Body of pancreas (tissue), 4 donors: ENCODE measurements at regions not wholly inside any gene's neighbourhood (a gene's known extent, or its start where the extent isn't known, plus 50 kb on each side); places are given as distances from the start of the nearest gene placed in this dataset.

ENCODE experiments used
- ATAC-seq: fragments of 150-250 bp; one replicate; pipeline ENCODE4 v1.9.1; 2016
- DNase-seq, 4 donors: peaks; one replicate each; pipeline ENCODE4 v3.0.0-alpha.2; 2019
- H3K27ac ChIP-seq, 4 donors: fragments of 200-600 bp; sonication (generic); 1 replicate in 3 of 4; 2 replicates in 1 of 4; pipeline versions ENCODE4 v1.5.1 to v1.6.1; 2016 to 2019; ENCODE audit warnings: mild to moderate bottlenecking in 1 of 4, mixed read lengths in 1 of 4, moderate library complexity in 1 of 4
- H3K27me3 ChIP-seq, 2 donors: fragments of 200-600 bp; sonication (generic); one replicate each; pipeline ENCODE4 v1.6.0; 2016; ENCODE audit warnings: mild to moderate bottlenecking in 1 of 2
- H3K36me3 ChIP-seq, 2 donors: fragments of 200-600 bp; sonication (generic); replicated peaks in 1 of 2; 2 replicates each; pipeline ENCODE4 v1.5.1; 2016; ENCODE audit warnings: low read depth in 2 of 2; ENCODE audit not compliant: insufficient read depth in 1 of 2
- H3K4me1 ChIP-seq: fragments of 200-600 bp; sonication (generic); one replicate; pipeline ENCODE4 v1.6.0; 2016
- H3K4me3 ChIP-seq, 2 donors: fragments of 200-600 bp; sonication (generic); 1 replicate in 1 of 2; 2 replicates in 1 of 2; pipeline ENCODE4 v1.5.1; 2016 to 2019
- H3K9me3 ChIP-seq, 3 donors: fragments of 200-600 bp; sonication (generic); 1 replicate in 2 of 3; 2 replicates in 1 of 3; pipeline ENCODE4 v1.5.1; 2016
- CTCF ChIP-seq, 7 experiments: fragments of 450-650 bp in 4 of 7; fragments of 200-600 bp in 3 of 7; sonication (generic) in 3 of 7; IDR thresholded peaks; one replicate each; pipeline ENCODE4 v1.5.1; 2016 to 2019; ENCODE audit warnings: antibody characterized with exemption in 7 of 7
- POLR2A ChIP-seq, 3 donors: fragments of 450-650 bp; IDR thresholded peaks; one replicate each; pipeline ENCODE4 v1.6.1; 2016; ENCODE audit warnings: antibody characterized with exemption in 3 of 3, mild to moderate bottlenecking in 2 of 3
- WGBS, 2 donors: methylation state at CpG; one replicate each; pipeline ENCODE4 v1.1.5; 2017; 5-methylcytosine and 5-hydroxymethylcytosine counted together
- intact Hi-C: fragments of 100-400 bp; cut with DNase I; formaldehyde crosslinking; loops from one replicate; pipeline ENCODE4 v1.15.1; 2023

- no peak overlapping the region for H3K4me3 ChIP-seq
- H3K9me3 ChIP-seq = no peaks in the 10 kb centered on the region
- no peak for ATAC-seq
- H3K36me3 ChIP-seq = no peaks in the 10 kb centered on the region
- 68 to 71% methylated on average over 2 of the region's 2 CpGs for WGBS, 2 donors
- no peaks in the 10 kb centered on the region for H3K4me1 ChIP-seq
- H3K27ac ChIP-seq = no peak overlapping the region
- TF ChIP-seq CTCF (IDR thresholded peaks at IDR 0.05) (no peak), POLR2A (IDR thresholded peaks at IDR 0.05) (no peak)
- no peak for DNase-seq
- H3K27me3 ChIP-seq = no peaks in the 10 kb centered on the region
- intact Hi-C loops = no loop called here
Measured at GRCh38 chr12:18942669-18943068, 186.9 kb upstream of the PLEKHA5 start.

GRCh38 chr12:18943200-18943599, 186.3 kb upstream of the PLEKHA5 start:
- WGBS, 2 donors = 29% methylated on average over 5 of the region's 5 CpGs
- no peaks in the 10 kb centered on the region for H3K36me3 ChIP-seq
- H3K27me3 ChIP-seq = no peaks in the 10 kb centered on the region
- H3K9me3 ChIP-seq = no peaks in the 10 kb centered on the region
- no peaks in the 10 kb centered on the region for H3K4me1 ChIP-seq
- DNase-seq (no peak), ATAC-seq (no peak)
- TF ChIP-seq POLR2A (IDR thresholded peaks at IDR 0.05) (no peak), CTCF (IDR thresholded peaks at IDR 0.05) (no peak)
- H3K27ac ChIP-seq = no peak overlapping the region
- intact Hi-C loops = no loop called here
- no peak overlapping the region for H3K4me3 ChIP-seq

GRCh38 chr12:18946106-18946505, 183.4 kb upstream of the PLEKHA5 start:
- intact Hi-C loops = no loop called here
- TF ChIP-seq CTCF (IDR thresholded peaks at IDR 0.05) (no peak), POLR2A (IDR thresholded peaks at IDR 0.05) (no peak)
- WGBS, 2 donors = 76 to 77% methylated on average over 5 of the region's 5 CpGs

GRCh38 chr12:18951218-18951617, 178.3 kb upstream of the PLEKHA5 start:
- Histone ChIP-seq H3K4me3 (no peak overlapping the region), H3K27me3 (no peaks in the 10 kb centered on the region), H3K9me3 (no peaks in the 10 kb centered on the region), H3K36me3 (no peaks in the 10 kb centered on the region), H3K4me1 (no peaks in the 10 kb centered on the region), H3K27ac (no peak overlapping the region)
- DNase-seq = no peak
- WGBS, 2 donors = 41 to 59% methylated on average over 6 of the region's 6 CpGs
- intact Hi-C loops = no loop called here
- TF ChIP-seq CTCF (IDR thresholded peaks at IDR 0.05) = no peak
- TF ChIP-seq POLR2A (IDR thresholded peaks at IDR 0.05) = no peak
- ATAC-seq = no peak

More at GRCh38 chr12:18946106-18946505, 183.4 kb upstream of the PLEKHA5 start:
- no peaks in the 10 kb centered on the region for H3K9me3 ChIP-seq
- no peaks in the 10 kb centered on the region for H3K4me1 ChIP-seq
- no peak overlapping the region for H3K27ac ChIP-seq
- H3K27me3 ChIP-seq = no peaks in the 10 kb centered on the region
- no peak overlapping the region for H3K4me3 ChIP-seq
- H3K36me3 ChIP-seq = no peaks in the 10 kb centered on the region
- ATAC-seq (no peak), DNase-seq (no peak)

GRCh38 chr12:18953505-18953904, 176.0 kb upstream of the PLEKHA5 start:
- ATAC-seq (no peak), DNase-seq (no peak)
- no peaks in the 10 kb centered on the region for H3K36me3 ChIP-seq
- intact Hi-C loops = no loop called here
- H3K4me1 ChIP-seq = no peaks in the 10 kb centered on the region
- WGBS, 2 donors = 47 to 73% methylated on average over 1 of the region's 1 CpG
- no peak overlapping the region for H3K4me3 ChIP-seq
- H3K27ac ChIP-seq = no peak overlapping the region
- TF ChIP-seq CTCF (IDR thresholded peaks at IDR 0.05) (no peak), POLR2A (IDR thresholded peaks at IDR 0.05) (no peak)
- no peaks in the 10 kb centered on the region for H3K27me3 ChIP-seq
- no peaks in the 10 kb centered on the region for H3K9me3 ChIP-seq
